ENCODE measurements at regions not wholly inside any gene's neighbourhood (a gene's known extent, or its start where the extent isn't known, plus 50 kb on each side); places are given as distances from the start of the nearest gene placed in this dataset.

- H4K20me1 ChIP-seq (ENCODE audit: insufficient read depth): no peaks in the 10 kb centered on the region
- peak overlapping the region; percentile 82; the same call in 1 of the 2 replicates for H2AFZ ChIP-seq (ENCODE audit: low read depth)
- H3K9me3 ChIP-seq: peaks cover 8% of the 10 kb centered on the region; the same call in 1 of the 2 replicates
- peak overlapping the region; percentile 73 to 97 for H3K27ac ChIP-seq (ENCODE audit: low read depth in 2 of 2, low read length in 1 of 2)
- ChIA-PET POLR2A (no interaction called here), CTCF (interaction anchor here (1.8 kb wide), 1 partner anchor 18 kb away, joined by 6 read pairs; no protein-coding TSS in a partner anchor)
- peak overlapping the region; percentile 53; the same call in 1 of the 2 replicates for H3K4me2 ChIP-seq
- peaks cover 30% of the 10 kb centered on the region for H3F3A ChIP-seq (replicated peaks; ENCODE audit: insufficient read depth)
- H3K9me2 ChIP-seq: no peaks in the 10 kb centered on the region
- DNase-seq: peak; percentile 22
- no peak overlapping the region for H3K4me3 ChIP-seq (ENCODE audit: low read depth in 2 of 2, low read length in 1 of 2)
- TF ChIP-seq FOSL2 (IDR thresholded peaks at IDR 0.05; ENCODE audit: borderline replicate concordance, low read depth) (no peak), TAF1 (IDR thresholded peaks at IDR 0.05; ENCODE audit: borderline replicate concordance, low read depth, low read length) (no peak), CHD2 (IDR thresholded peaks at IDR 0.05; ENCODE audit: low read length, partially characterized antibody) (no peak), NFIC (IDR thresholded peaks at IDR 0.05; ENCODE audit: borderline replicate concordance) (no peak), TEAD4 (IDR thresholded peaks at IDR 0.05; ENCODE audit: borderline replicate concordance, insufficient read depth) (no peak), MXI1 (IDR thresholded peaks at IDR 0.05; ENCODE audit: low read depth, low read length) (no peak), SIN3A (IDR thresholded peaks at IDR 0.05; ENCODE audit: borderline replicate concordance, low read depth, low read length) (no peak), POLR2AphosphoS5 (IDR thresholded peaks at IDR 0.05; ENCODE audit: low read depth, low read length) (no peak), GATA2 (CRISPR knock-in tag; IDR thresholded peaks at IDR 0.05) (no peak), JUND (IDR thresholded peaks at IDR 0.05) (no peak), TCF12 (IDR thresholded peaks at IDR 0.05) (no peak), ZBTB33 (IDR thresholded peaks at IDR 0.05; ENCODE audit: borderline replicate concordance, low read depth) (no peak), RXRA (IDR thresholded peaks at IDR 0.05; ENCODE audit: borderline replicate concordance, low read depth) (no peak), YY1 (IDR thresholded peaks at IDR 0.05; ENCODE audit: low read depth) (no peak), FOXJ3 (CRISPR knock-in tag; IDR thresholded peaks at IDR 0.05) (no peak), ELF1 (IDR thresholded peaks at IDR 0.05) (no peak)
- TF ChIP-seq, protein P1, sequence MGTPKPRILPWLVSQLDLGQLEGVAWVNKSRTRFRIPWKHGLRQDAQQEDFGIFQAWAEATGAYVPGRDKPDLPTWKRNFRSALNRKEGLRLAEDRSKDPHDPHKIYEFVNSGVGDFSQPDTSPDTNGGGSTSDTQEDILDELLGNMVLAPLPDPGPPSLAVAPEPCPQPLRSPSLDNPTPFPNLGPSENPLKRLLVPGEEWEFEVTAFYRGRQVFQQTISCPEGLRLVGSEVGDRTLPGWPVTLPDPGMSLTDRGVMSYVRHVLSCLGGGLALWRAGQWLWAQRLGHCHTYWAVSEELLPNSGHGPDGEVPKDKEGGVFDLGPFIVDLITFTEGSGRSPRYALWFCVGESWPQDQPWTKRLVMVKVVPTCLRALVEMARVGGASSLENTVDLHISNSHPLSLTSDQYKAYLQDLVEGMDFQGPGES (IDR thresholded peaks at IDR 0.05; ENCODE audit: low read depth, low read length): no peak
- peak overlapping the region; percentile 79 for H3K9ac ChIP-seq
- H3K36me3 ChIP-seq (replicated peaks in 1 of 2; ENCODE audit: control insufficient read depth in 1 of 2, insufficient read depth in 2 of 2, low read length in 1 of 2): peaks cover 0 to 7% of the 10 kb centered on the region in 2 experiments
- peaks cover 3 to 20% of the 10 kb centered on the region in 2 experiments for H3K4me1 ChIP-seq (ENCODE audit: control insufficient read depth in 1 of 2, insufficient read depth in 2 of 2, low read depth in 1 of 2, low read length in 1 of 2)
- no peaks in the 10 kb centered on the region for H3K79me2 ChIP-seq (ENCODE audit: insufficient read depth)
- H3K27me3 ChIP-seq (ENCODE audit: insufficient read depth): no peaks in the 10 kb centered on the region
These were observed 69.6 kb upstream of the SGIP1 start for GRCh38 chr1:66464351-66464750.
